ENCODE measurements at regions not wholly inside any gene's neighbourhood (a gene's known extent, or its start where the extent isn't known, plus 50 kb on each side); places are given as distances from the start of the nearest gene placed in this dataset.

DNA sequence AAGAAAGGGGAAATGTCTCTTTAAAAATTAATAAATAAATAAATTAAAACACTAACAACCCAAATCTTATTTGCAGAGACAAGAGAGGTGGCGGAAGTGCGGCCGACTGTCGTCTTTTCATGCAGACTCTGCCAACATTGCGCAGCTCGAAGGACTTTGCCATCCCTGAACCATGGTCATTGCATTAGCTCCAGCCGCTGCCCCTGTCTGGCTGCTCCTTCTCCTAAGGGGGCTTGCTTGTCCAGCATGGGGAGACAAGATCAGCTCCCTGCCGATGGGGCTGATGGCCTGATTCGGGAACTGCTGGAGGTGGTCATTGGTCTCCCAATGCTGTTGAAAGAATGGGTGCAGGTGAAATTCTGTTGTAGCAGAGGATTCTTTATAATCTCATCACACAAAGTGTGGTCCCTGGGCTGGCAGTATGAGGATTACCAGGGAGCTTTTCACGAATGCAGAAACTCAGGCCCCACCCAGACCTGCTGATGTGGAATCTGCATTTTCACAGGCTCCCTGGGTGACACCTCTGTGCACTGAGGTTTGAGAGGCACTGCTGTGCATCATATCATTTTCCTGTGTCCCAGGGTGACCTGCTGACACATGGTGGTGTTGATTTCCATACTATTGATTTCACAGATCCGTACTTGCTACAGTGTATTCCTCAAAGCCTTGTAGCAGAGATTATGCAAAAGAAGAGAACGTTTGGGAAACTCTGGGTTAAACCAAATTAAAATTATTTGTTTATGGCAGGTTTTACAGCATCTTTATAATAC lies 172.4 kb upstream of the ZMIZ1 start:
- TF ChIP-seq, protein P1, sequence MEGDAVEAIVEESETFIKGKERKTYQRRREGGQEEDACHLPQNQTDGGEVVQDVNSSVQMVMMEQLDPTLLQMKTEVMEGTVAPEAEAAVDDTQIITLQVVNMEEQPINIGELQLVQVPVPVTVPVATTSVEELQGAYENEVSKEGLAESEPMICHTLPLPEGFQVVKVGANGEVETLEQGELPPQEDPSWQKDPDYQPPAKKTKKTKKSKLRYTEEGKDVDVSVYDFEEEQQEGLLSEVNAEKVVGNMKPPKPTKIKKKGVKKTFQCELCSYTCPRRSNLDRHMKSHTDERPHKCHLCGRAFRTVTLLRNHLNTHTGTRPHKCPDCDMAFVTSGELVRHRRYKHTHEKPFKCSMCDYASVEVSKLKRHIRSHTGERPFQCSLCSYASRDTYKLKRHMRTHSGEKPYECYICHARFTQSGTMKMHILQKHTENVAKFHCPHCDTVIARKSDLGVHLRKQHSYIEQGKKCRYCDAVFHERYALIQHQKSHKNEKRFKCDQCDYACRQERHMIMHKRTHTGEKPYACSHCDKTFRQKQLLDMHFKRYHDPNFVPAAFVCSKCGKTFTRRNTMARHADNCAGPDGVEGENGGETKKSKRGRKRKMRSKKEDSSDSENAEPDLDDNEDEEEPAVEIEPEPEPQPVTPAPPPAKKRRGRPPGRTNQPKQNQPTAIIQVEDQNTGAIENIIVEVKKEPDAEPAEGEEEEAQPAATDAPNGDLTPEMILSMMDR (IDR thresholded peaks at IDR 0.05): no peak
- no peak for TF ChIP-seq ZFX (IDR thresholded peaks at IDR 0.05; ENCODE audit: borderline replicate concordance)

All from 22Rv1 (cell line).